ENCODE measurements at regions not wholly inside any gene's neighbourhood (a gene's known extent, or its start where the extent isn't known, plus 50 kb on each side); places are given as distances from the start of the nearest gene placed in this dataset.
"Not testable (repeated sequence)": the region's sequence is repeated elsewhere in the genome, so short reads cannot be mapped to it uniquely, and the experiment has no call there.

DNA sequence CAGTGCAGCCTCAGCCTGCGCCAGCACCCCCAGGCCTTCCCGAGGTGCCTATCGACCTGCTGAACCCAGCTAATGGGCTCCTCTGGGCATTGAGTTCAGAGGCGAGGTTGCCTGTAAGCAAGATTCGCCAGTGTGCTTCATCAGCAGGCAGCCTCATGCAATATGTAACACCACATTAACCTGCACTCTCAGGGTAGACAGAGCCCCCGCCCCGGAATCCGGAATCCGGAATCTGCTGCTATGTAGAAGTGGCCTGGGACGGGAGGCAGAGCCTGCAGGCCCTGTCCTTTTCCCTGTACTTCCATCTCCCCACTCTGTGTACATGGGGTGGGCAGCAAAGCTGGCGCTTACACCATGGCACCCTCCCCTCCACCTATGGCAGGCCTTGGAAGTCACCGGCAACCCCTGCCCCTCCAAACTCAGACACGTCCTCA, 83.9 kb upstream of the RET start:
- H3K4me3 ChIP-seq (ENCODE audit: low read depth, low read length): no peak overlapping the region
- TF ChIP-seq, protein P1, sequence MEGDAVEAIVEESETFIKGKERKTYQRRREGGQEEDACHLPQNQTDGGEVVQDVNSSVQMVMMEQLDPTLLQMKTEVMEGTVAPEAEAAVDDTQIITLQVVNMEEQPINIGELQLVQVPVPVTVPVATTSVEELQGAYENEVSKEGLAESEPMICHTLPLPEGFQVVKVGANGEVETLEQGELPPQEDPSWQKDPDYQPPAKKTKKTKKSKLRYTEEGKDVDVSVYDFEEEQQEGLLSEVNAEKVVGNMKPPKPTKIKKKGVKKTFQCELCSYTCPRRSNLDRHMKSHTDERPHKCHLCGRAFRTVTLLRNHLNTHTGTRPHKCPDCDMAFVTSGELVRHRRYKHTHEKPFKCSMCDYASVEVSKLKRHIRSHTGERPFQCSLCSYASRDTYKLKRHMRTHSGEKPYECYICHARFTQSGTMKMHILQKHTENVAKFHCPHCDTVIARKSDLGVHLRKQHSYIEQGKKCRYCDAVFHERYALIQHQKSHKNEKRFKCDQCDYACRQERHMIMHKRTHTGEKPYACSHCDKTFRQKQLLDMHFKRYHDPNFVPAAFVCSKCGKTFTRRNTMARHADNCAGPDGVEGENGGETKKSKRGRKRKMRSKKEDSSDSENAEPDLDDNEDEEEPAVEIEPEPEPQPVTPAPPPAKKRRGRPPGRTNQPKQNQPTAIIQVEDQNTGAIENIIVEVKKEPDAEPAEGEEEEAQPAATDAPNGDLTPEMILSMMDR (IDR thresholded peaks at IDR 0.05; ENCODE audit: control insufficient read depth, extremely low read depth, insufficient read depth): no peak
- DNase-seq (ENCODE audit: low read depth): no peak

DNA sequence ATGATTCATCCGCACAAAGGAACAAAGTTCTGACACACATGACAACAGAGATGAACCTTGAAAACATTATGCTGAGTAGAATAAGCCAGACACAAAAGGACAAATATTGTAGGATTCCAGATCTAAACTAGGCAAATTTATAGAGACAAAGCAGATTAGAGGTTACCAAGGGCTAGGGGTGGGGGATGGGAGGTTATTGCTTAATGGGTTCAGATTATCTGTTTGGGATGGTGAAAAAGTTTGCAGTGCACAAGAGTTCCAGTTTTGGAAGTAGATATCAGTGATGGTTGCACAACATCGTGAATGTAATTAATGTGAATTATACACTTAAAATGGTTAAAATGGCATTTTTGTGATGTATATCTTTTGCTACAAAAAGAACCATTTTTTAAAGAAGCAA, 82.0 kb upstream of the RET start:
- not testable (repeated sequence) for H3K4me3 ChIP-seq (ENCODE audit: low read depth, low read length); DNase-seq (ENCODE audit: low read depth)

DNA sequence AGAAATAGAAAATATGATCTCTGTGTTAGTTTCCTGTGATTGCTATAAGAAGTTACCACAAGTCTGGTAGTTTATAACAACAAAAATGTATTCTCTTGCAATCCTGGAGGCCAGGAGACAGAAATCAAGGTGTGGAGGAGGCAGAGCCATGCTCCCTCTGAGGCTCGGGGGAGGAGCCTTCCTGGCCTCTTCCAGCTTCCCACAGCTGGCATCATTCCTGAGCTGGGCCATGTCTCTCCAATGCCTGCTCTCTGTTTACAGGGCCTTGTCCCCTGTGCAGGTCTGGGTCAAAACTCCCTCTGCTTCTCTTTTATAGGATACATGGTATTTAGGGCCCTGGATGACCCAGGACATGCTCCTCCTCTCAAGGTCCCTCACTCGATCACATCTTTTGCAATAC, 81.3 kb upstream of the RET start:
- H3K4me3 ChIP-seq (ENCODE audit: low read depth, low read length): no peak overlapping the region
- TF ChIP-seq, protein P1 (IDR thresholded peaks at IDR 0.05; ENCODE audit: control insufficient read depth, extremely low read depth, insufficient read depth): no peak
- no peak for DNase-seq (ENCODE audit: low read depth)

DNA sequence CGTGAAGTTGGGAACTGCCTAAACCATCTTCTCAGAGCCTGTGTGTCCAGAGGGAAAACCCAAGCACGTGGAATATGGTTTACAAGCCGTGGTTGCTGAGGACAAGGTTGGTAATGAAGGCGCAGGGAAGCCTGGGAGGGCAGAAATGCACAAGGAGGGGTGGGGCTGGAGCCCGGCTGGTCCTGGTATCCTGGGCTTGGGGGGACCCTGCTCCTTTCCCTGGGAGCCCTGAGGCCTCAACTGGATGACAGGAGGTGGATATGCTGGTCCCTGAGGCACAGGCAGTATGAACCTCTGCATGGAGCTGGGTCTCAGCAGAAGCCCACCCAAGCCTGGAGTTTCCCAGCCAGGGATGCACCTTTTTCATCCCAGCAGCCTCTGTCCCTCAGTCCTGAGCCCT, 80.3 kb upstream of the RET start:
- TF ChIP-seq, protein P1 (IDR thresholded peaks at IDR 0.05; ENCODE audit: control insufficient read depth, extremely low read depth, insufficient read depth): no peak
- no peak for DNase-seq (ENCODE audit: low read depth)
- H3K4me3 ChIP-seq (ENCODE audit: low read depth, low read length): no peak overlapping the region

DNA sequence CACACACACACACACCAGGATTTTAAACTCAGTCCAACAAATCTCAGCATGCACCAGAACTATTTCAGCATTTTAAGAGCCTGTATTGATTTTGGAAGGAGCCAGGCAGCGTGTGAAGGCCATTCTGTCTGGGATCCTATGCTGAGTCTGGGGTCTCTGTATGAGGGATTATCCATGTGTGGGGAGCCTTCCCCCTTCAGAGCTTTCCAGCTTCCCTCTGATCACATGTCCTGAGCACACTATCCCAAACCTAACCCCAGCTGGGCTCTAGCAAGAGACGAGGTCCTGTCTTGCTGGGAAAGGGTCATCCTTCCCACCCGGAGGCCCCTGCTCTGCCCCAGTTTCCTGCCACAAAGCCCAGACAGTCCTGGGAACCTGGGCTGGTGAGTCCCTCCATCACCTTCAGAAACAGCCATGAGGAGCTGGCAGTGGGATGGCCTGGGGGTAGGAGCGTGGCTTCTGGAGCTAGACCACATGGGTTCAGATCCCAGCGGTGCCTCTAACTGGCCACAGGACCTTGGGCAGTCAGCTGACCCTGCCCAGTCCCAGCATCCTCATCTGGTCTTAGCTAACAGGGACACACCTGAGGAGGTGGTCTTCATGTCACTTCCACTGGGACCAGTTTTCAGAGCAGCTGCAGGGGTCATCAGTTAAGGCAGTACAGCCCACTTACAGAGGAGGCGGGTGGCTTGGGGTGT, 79.6 kb upstream of the RET start:
- TF ChIP-seq, protein P1 (IDR thresholded peaks at IDR 0.05; ENCODE audit: control insufficient read depth, extremely low read depth, insufficient read depth): no peak
- no peak overlapping the region for H3K4me3 ChIP-seq (ENCODE audit: low read depth, low read length)
- no peak for DNase-seq (ENCODE audit: low read depth)

DNA sequence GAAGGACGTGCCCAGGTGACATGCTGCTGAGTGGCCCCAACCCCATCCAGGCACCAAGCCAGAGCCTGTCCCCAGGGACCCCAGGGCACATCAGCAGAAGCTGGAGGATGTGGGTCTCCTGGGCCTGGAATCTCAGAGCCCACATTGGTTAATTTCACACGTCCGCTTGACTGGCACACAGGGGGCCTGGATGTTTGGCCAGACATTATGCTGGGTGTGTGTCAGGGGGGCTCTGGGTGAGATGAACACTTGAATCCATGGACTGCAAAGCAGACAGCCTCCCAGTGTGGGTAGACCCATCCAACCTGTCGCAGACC, 79.1 kb upstream of the RET start:
- no peak for DNase-seq (ENCODE audit: low read depth)
- TF ChIP-seq, protein P1 (IDR thresholded peaks at IDR 0.05; ENCODE audit: control insufficient read depth, extremely low read depth, insufficient read depth): no peak
- no peak overlapping the region for H3K4me3 ChIP-seq (ENCODE audit: low read depth, low read length)

DNA sequence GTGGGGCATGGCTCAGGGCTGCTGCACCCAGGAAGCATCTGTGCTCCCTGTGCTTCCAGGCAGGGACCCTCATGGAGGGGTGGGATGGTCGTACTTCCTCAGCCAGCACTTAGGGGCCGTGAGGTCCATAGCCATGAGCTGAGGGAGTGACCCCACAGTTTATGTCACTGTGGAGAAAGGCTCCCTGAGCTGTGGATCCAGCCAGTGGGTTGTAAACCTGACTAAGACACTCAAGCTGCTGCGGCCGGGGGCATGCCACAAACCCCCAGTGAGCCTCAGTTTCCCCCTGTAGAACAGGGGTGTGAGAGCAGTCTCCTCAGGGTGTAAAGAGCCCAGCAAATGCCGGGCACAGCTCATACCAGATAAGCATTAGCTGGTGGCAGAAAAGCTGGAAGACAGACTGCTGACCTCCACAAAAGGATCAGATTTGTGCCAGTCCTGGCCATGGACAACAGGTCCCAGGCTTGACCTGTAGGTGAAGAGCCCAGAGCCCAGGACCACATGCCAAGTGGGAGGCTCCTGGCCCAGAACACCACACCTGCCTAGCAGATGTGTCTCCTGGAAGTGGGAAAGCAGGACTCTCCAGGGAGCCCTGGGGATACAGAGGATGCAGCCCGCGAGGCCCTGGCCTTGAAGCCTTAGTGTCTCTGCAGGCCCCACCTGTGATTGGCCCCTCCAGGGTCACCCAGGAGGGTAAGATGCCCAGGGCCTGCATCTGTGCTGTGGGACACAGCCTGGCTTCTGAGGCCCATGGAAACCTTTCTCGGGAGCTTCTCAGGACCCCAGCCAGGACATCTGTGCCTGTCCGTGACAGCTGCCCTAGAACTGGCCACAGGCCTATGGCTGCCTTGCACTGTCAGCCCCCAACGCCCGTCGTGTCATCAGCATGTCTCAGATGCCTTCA, 78.1 kb upstream of the RET start:
- no peak overlapping the region for H3K4me3 ChIP-seq (ENCODE audit: low read depth, low read length)
- TF ChIP-seq, protein P1 (IDR thresholded peaks at IDR 0.05; ENCODE audit: control insufficient read depth, extremely low read depth, insufficient read depth): no peak
- no peak for DNase-seq (ENCODE audit: low read depth)

Data from LNCaP clone FGC (cell line).